ENCODE measurements at regions not wholly inside any gene's neighbourhood (a gene's known extent, or its start where the extent isn't known, plus 50 kb on each side); places are given as distances from the start of the nearest gene placed in this dataset.

- Histone ChIP-seq H3K4me1 (peaks cover 0 to 5% (median 0%) of the 10 kb centered on the region in 4 donors), H3K27ac (no peak overlapping the region), H3K4me3 (no peak overlapping the region), H3K27me3 (no peaks in the 10 kb centered on the region), H3K36me3 (no peaks in the 10 kb centered on the region), H3K9me3 (no peaks in the 10 kb centered on the region)
- no peak for DNase-seq
- TF ChIP-seq CTCF (IDR thresholded peaks at IDR 0.05), result no peak
- no peak for TF ChIP-seq POLR2A (IDR thresholded peaks at IDR 0.05)
Observed at GRCh38 chr18:10055125-10055750, 141.4 kb downstream of the VAPA start.

- TF ChIP-seq CTCF (IDR thresholded peaks at IDR 0.05) (no peak), POLR2A (IDR thresholded peaks at IDR 0.05) (no peak)
- H3K36me3 ChIP-seq, result no peaks in the 10 kb centered on the region
- H3K27me3 ChIP-seq, result no peaks in the 10 kb centered on the region
- H3K9me3 ChIP-seq, result no peaks in the 10 kb centered on the region
- H3K4me1 ChIP-seq, result peaks cover 0 to 9% (median 0%) of the 10 kb centered on the region in 4 donors
- no peak overlapping the region for H3K4me3 ChIP-seq
- no peak overlapping the region for H3K27ac ChIP-seq
- DNase-seq, result no peak
Observed at GRCh38 chr18:10056506-10056905, 142.7 kb downstream of the VAPA start.

- peak overlapping the region in 3 of 4 donors; percentile 17 to 69 (median 57) for H3K27ac ChIP-seq
- H3K9me3 ChIP-seq, result no peaks in the 10 kb centered on the region
- peaks cover 0 to 9% (median 0%) of the 10 kb centered on the region in 4 donors for H3K4me1 ChIP-seq
- DNase-seq, result no peak
- no peaks in the 10 kb centered on the region for H3K27me3 ChIP-seq
- TF ChIP-seq POLR2A (IDR thresholded peaks at IDR 0.05) (no peak), CTCF (IDR thresholded peaks at IDR 0.05) (no peak)
- no peaks in the 10 kb centered on the region for H3K36me3 ChIP-seq
- H3K4me3 ChIP-seq, result no peak overlapping the region
Observed at GRCh38 chr18:10057401-10057893, 143.6 kb downstream of the VAPA start.

GRCh38 chr18:10057894-10058791, 144.3 kb downstream of the VAPA start:
- no peaks in the 10 kb centered on the region for H3K27me3 ChIP-seq
- H3K9me3 ChIP-seq, result no peaks in the 10 kb centered on the region
- peak overlapping the region; percentile 3 to 69 (median 44) for H3K27ac ChIP-seq
- H3K4me1 ChIP-seq, result peaks cover 0 to 9% (median 0%) of the 10 kb centered on the region in 4 donors
- no peak for TF ChIP-seq CTCF (IDR thresholded peaks at IDR 0.05)
- no peak for TF ChIP-seq POLR2A (IDR thresholded peaks at IDR 0.05)
- DNase-seq, result no peak
- H3K4me3 ChIP-seq, result no peak overlapping the region
- no peaks in the 10 kb centered on the region for H3K36me3 ChIP-seq

- H3K36me3 ChIP-seq, result no peaks in the 10 kb centered on the region
- TF ChIP-seq POLR2A (IDR thresholded peaks at IDR 0.05) (no peak), CTCF (IDR thresholded peaks at IDR 0.05) (no peak)
- no peaks in the 10 kb centered on the region for H3K27me3 ChIP-seq
- H3K4me1 ChIP-seq, result peaks cover 0 to 9% (median 0%) of the 10 kb centered on the region in 4 donors
- no peak for DNase-seq
- no peak overlapping the region for H3K4me3 ChIP-seq
- H3K27ac ChIP-seq, result peak overlapping the region; percentile 11 to 48 (median 33)
- no peaks in the 10 kb centered on the region for H3K9me3 ChIP-seq
Observed at GRCh38 chr18:10059610-10060468, 146.0 kb downstream of the VAPA start.
